ENCODE measurements at regions not wholly inside any gene's neighbourhood (a gene's known extent, or its start where the extent isn't known, plus 50 kb on each side); places are given as distances from the start of the nearest gene placed in this dataset.
"Not testable (repeated sequence)": the region's sequence is repeated elsewhere in the genome, so short reads cannot be mapped to it uniquely, and the experiment has no call there.

DNA sequence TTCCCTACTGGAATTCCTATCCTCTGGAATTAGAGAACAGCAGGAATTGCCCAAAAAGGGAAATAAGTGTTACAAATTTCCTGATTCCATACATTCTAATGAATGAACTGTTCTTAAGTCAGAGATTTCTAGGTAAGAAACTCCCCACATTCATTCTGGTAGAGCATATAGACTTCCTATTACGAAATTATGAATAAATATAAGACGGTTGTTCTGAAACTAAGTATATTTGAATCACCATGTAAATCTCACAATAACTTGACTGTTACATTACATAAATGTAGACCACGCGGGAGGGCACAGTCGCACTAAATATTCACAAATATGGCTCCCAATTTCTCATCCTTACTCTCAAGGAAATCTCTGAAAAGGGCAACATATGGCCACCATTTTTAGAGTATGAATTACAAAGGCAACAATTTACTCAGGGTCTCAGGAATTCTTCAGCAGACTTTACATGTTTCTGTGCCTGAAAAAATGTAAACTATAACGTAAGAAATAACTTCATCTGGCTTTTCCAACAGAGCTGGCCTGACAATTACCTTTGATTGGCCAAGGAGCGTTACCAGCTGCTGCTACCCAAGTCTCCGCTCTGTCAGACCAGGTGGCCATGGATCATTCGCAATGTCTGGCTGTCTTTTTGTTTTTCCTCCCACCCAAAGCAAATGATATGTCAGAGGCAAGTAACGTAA lies 115.8 kb downstream of the MPP7 start:
- DNase-seq = no peak

DNA sequence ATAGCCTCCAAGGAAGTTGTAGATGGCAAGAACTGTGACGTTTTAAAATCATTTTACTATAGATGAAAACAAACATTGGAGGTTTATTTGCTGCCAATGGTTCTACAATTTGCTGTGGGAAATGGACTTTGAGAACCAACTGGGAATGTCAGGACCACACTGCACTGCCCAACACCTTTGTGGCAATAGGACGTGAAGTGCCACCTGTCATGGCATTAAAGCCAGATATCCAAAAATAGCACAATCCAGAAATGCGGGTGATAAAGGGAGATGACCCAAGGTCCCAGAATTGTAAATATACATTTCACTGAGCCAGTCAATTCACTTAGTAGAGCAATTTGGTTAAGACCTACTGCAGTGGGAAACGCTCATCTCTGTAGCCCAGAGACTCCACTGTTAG lies 116.4 kb downstream of the MPP7 start:
- DNase-seq = no peak

DNA sequence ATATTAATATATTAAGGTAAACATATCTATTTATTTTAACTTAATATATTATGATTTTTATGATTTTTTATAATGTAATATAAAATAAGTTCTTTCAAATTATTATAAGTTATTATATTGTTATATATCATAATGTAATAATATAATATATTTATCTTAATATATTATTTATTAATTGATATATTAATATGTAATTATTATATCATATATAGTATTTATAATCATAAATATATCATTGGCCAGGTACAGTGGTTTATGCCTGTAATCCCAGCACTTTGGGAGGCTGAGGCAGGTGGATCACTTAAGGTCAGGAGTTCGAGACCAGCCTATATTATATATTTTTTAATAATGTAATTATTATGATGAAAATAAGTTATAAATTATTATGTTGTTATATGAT lies 118.1 kb downstream of the MPP7 start:
- DNase-seq = no peak

DNA sequence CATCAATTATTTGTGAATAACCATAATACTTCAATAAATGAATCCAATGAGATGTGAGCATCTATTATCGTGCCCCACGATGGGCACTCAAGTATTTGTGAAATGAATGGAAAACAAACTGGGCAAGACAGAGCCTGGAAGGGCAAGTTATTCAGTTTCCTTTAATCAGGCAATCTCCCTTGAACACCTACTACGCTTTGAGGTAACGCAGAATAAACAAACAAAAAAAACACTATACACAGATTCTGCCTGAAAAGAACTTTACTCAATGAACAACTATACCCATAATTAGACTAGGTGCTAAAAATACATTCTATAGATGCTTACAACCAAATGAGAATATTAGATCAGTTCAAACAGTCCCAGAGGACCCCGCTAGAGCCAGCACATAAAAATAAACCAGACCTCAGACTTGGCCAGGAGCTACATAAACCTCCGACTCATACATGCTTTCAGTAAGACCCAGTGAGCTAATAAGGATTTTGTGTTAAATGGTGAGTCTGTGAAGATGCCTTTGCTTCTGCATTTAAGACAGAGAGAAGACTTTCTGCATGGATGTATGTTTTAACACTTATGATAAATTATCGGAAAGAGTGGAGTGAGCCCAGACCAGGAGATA lies 121.3 kb downstream of the MPP7 start:
- DNase-seq = no peak

DNA sequence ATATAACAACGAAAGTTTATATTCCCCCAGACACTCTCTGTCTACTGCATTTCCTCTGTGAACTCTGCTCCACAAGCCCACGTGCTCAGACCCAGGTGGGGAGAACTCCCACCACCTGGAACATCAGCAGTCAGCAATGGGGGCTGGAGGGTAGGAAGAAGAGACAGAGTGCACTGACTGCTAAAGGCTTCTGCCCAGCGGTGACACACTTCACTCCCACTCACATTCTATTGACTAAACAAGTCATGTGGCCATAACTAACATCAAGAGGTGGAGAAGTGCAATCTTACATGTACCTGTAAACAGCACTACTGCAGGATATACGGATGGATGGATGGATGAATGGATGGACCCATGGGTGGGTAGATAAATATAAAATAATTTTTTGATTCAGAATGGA lies 122.2 kb downstream of the MPP7 start:
- DNase-seq = no peak

DNA sequence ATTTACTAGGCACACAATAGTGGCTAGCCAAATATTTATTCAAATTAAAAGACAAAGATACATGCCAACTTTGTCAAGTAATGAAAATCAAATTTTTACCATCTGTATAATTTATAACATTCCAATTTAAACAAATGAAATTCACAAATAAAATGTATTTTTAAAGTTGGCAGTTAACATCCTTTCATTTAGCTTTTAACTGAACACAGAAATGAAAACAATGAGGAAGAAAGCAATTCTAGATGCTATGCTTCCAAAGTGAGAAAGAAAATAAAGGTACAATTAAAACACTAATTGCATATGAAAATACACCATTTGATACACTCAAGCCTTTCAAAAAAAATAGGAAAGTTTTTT lies 123.1 kb downstream of the MPP7 start:
- no peak for DNase-seq

DNA sequence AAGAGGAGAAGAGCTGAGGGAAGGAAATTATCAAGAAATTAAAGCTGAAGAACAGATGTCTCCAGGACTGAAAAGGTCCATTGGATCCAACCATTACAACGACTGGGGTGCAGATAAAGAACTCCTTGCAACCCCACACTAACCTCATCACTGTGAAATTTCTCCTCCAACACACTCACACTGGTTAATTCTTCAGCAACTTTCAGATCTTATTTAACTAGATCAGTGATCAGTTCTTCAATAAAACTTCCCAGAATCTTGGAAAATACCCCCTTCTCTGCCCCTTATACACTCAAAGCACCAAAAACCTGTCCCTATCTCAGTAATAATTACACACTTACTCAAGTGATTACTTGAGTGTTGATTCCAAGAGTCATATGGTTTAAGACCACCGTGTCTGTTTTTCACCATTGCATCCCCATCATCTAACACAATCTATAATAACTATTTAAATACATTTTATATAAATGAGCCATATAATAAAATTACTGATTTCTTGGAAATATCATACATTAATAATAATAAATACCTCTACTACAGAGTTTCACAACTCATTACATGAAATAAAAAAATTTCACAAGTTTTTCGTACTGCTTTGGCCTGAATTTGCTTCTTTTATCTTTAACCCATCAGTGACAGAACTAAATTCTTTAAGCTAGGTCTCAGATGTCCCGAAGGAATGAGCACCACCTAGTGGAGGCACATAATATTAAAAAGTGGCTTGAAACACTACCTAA lies 123.7 kb downstream of the MPP7 start:
- DNase-seq = peak; percentile 75

DNA sequence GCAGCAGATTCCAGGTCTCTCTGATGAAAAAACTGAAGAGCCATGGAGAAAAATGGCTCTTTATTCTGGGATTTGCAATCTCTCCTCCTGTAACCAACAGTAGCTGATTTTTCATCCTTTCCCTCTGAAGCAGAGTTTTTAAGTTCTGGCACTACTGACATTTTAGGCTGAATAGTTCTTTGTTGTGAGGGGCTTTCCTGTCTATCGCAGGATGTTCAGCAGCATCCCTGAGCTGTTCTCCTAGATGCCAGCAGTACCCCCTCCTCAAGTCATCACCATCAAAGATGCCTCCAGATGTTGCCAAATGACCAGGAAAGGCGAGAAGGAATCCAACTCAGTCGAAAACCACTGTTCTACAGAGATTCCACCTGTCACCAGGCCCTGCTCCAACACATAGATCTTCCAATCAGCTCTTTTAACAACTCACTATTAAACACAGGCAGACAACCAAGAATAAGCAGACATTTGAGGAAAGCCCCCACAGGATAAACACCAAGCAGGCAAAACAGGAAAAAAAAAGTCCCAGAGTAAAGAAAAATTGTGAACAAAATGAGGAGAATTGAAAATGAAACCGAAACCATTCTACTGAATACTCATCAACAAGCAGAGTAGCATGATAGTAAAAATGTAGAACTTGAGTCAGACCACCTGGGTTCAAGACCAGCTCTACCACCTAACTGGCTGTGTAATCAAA lies 124.8 kb downstream of the MPP7 start:
- DNase-seq = peak; percentile 52

DNA sequence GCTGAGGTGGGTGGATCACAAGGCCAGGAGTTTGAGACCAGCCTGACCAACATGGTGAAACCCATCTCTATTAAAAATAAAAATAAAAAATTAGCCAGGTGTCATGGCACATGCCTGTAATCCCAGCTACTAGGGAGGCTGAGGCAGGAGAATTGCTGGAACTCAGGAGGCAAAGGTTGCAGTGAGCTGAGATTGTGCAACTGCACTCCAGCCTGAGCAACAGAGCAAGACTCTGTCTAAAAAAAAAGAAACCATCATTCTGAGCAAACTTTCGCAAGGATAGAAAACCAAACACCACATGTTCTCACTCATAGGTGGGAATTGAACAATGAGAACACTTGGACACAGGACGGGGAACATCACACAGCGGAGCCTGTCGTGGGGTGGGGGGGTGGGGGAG lies 126.4 kb downstream of the MPP7 start:
- DNase-seq = not testable (repeated sequence)

DNA sequence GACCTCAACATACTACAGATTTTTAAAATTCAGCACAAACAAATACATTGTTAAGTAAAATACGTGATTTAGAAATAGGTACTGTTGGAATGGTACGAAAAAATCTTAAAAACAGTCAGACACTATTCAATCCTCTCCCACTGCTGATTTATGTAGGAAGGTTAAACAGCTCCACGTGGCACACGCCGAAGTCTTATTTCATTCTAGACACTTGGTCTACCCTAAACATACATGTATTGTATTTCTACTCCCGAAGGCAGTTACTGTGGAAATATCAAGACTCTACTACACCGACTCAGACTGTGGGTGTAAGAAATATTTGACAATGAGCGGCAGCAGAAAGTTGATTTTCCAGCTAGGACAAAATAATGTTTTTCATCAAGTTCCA lies 130.6 kb downstream of the MPP7 start:
- no peak for DNase-seq

DNA sequence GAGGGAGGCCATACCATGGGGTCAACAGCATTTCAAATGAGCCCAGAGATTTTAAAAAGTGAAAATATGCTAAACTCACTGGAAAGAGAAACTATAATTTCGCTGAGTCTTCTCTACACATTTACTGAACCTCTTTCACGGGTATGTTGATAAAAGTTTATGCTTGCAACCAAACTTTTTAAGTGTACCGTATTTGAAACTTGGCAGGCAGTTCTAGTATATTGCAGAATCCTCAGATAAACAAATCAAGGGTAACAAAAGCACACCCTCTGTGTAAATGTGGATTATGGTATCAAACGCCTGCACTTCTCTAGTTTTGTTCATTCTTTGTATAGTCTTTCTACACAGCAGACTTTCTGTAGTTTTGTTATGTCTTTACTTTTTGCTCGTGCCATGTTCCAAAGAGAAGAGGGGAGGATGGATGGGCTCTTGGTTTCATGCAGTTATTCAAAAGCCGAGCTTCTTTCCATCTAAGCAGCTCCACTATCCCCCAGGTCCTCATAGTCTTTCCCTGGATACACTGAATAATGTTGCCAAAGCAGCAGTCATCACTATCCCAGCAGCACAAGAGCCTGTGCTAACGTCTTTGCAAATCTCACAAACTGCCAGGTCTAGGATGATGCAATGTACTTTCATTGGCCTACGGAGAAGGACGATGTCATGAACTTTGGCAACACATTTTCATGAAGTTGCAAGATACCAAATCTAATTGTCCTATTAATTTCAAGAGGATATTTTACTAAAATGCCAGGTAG lies 131.2 kb downstream of the MPP7 start:
- no peak for DNase-seq

DNA sequence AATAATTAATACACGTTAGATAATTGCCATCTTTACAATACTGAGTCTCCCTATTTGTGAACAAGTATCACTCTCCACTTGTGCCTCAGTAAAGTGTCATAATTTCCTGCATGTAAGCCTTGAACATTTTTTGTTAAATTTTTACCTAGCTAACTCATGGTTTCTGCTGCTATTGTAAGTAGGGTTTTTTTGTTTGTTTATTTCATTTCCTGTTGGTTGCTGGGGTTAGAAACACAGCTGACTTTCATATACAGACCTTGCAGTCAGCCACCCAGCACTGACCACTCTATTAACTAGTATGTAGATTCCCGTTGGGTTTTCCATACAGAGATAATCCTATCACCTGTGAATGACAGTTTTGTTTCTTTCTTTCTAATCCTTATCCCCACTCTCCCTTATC lies 133.3 kb downstream of the MPP7 start:
- DNase-seq = no peak

DNA sequence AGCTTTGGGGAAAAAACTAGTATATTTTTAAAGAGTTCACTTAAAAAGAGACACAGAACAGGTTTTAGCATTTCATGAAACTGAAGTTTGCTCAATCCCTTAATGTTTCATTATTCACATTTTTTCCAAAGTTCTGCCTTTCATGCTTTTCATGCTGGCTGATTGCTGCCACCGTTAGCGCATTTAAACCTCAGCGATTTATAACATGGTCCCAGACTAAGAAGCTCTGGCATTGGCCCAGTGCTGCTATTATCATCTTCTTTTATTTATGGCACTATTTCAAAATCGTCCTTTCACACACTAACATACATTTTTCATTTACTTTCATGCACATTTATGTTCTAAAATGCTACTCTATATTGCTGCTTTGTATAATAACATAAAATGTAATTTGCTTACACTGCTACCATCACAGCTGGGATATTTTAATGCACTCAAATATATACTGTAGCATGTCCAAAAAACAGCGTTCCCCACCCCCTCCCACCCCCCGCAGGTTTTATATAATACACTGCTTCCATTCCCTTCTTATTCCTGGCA lies 141.9 kb downstream of the MPP7 start:
- no peak for DNase-seq

DNA sequence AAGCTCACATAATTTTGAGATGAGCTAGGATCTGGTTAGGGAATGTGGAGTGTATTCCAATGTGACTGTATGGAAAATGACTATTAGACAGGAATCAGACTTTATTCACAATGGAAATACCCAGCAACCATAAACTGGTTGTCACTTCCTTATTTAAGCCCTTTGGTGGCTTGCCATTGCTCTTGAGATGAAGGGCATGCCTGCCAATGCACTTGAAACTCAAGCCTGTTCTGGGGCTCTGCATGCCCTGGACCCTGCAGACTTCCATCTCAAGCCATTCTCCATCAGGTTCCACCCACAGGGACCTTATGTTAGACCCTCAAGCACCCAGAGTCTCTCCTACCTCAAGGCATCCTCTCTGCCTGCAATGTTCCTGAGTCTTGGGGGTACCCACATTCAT lies 145.5 kb downstream of the MPP7 start:
- DNase-seq = no peak

DNA sequence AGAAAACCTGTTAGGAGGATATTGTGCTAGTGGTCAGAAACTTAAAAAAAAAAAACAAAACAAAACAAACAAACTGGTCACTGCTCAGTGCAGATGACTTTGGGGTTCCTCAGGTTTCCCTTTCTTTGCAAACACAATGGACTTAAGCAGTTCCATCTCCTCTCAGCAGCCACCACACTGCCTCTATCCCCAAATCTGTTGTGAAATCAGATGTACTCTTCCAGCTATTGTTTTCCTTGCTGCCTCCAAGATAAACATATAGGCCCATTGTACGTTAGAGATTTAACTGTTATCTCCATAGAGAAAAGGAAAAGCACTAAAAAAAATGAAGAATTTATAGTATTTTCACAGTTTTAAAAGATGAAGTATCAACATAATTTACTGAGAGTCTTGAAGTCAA lies 147.1 kb downstream of the MPP7 start:
- no peak for DNase-seq

DNA sequence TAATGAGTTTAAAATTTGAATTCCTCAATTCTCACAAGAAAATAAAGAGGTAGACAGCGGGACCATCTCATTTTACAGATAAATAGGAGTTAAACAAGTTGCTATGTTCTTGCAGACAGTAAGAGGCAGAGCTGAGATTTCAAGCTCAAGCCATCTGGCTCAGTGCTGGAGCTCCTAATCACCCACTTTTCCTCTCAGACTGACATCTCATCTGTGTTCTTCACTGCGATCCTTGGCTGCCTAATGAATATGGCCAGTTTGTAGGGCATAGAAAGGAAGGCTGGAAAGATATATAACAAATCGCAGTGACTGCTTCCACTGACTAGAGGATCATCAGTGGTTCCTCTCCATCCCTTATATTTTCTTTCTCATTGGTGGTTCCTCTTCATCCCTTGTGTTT lies 151.2 kb downstream of the MPP7 start:
- DNase-seq = no peak

DNA sequence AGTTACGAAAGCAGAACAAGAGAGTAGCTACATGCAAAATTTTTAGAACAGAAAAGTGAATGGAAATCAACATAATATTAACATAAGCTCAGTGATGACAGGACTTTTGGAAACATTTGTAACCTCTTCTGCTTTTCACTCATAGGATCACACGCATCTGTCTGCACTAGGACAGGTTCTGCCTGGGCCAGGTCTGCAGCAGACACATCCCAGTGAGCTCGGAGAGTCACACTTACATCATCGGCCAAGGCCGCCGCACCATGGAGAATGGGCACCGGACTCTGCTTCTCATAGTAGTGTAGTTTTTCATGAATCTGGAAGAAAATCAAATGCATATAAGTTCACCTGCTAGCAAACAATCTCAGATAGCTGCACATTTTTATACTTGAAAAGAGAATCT lies 150.9 kb upstream of the ODAD2 start:
- DNase-seq = no peak

DNA sequence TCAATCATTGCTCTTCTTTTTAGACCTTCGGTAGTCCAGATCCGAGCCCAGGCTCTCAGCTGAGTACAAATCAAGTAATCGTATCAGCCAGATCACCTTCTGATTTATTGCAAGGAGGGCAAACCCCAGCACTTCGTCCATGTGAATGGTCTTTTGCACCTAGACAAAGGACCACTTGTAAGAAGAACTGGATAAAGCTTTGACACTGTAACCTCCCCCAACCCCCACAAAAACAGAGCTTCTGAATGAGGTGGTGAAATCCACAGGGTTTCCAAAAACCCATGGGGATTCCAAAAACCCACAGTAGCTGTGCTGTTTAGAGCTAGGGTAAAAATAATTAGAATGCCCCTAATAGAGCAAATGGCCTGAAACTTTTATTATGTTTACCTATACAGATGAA lies 148.8 kb upstream of the ODAD2 start:
- no peak for DNase-seq

DNA sequence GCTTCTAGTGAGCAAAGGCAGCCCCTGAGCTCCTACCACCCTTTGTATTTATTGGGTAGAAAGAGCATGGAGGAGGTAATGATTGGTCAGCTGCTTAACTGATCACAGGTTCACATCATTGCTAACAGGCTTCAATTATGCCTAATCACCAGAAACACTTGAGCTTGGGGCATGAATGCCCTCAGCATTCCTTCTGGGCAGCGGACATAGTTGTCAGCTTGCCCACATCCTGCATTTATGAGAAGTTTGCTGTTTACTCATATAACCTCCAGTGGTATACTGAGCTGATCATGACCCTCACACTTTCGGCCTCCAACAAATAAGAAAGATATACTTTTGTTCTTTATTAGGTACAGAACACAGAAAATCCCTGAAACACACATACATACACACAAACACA lies 140.3 kb upstream of the ODAD2 start:
- DNase-seq = no peak

DNA sequence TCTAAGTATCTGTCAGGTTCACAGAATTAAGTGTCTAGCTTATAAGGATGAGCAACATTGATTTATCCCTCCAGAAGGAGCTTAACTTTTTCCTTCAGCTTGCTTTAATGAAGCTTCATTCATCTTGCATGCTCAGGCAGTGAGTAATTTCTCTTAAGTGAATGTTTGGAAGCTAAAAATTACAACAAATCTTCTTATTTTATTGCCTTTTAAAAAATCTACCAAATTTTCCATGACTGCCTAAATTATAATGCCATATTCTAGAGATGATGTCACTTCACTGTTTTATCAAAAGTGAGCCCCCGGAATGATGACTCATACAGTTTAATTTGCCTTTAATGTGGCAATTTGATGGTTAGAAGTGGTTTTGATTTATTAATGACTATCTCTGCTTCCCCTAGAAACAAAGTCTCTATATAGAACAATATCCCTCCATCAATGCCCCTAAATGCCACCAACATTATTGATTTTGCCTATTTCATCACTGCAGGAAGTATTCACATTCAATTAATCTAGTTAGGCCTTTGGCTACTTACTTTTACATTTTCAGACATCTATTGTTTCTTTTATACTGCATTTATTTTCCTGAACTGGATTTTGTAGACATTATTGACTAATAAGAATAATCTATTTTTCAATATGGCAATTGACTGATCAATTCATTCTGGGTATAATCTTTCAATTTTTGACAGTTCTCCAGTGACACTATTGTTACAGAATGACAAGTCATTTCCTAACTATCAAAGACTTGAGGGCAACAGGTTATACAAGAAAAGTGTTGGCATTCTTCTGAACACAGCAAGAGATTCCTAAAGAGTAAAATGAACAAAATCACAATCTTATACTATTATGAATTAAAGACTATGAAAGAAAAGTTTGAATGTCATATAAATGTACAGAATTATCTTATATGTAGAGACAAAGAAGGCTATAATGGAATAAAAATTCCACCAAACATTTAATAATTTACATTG lies 139.3 kb upstream of the ODAD2 start:
- no peak for DNase-seq

DNA sequence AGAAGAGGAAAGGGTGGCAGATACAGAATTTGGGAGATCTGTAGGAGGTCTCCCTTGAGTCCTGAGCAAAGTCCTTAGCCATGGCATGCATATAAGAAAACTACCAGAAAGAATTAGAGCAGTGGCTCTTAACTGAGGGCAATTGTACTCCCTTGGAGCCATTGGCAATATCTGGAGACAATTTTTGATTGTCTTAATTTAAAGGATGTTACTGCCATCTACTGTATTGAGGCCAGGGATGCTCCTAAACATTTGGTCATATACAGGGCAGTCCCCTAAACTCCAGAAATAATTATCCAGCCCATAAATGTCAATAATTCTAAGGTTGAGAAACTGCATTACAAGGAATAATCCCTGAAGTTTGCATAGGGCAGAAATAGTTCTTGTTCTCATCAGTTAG lies 136.4 kb upstream of the ODAD2 start:
- DNase-seq = no peak

DNA sequence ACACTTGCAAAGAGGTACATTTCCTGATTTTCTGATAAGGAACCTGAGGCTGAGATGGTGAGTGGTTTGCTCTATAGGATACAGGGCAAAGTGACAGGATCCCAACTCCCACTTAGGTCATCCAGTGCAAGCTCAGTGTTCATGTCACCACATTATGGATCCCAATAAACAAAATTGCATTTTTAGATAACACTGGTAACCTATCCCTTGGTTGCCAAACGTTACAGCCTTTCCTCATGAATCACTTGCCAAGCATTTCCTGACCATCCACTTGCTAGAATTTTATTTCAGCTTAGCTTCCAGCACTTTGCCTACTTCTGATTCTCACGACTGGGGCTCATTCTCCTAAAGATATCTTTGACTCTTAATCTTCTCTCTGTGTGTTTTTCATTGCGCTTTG lies 131.4 kb upstream of the ODAD2 start:
- no peak for DNase-seq

Measured in activated CD4-positive, alpha-beta T cell treated with anti-CD3 and anti-CD28 coated beads, Interleukin-2, Interleukin-6, amounts not matched to agents 100 ng/mL and 50 ng/mL, durations not matched to agents 16 hours and 8 hours (primary cell).